ENCODE measurements at regions not wholly inside any gene's neighbourhood (a gene's known extent, or its start where the extent isn't known, plus 50 kb on each side); places are given as distances from the start of the nearest gene placed in this dataset.

GRCh38 chr6:124888581-124889371 lies 73.5 kb upstream of the RNF217 start:
- TF ChIP-seq CTCF (IDR thresholded peaks at IDR 0.05; ENCODE audit: insufficient read depth, low read depth, low read length) (no peak), EZH2 (IDR thresholded peaks at IDR 0.05; ENCODE audit: insufficient read depth, low read length) (no peak)
